Hypothalamus (tissue), 51 donors: ENCODE measurements at regions not wholly inside any gene's neighbourhood (a gene's known extent, or its start where the extent isn't known, plus 50 kb on each side); places are given as distances from the start of the nearest gene placed in this dataset.

Source experiments
- DNase-seq, 51 donors: peaks; one replicate each; lab custom pipeline; 2025; lab: John Stamatoyannopoulos, UW

DNA sequence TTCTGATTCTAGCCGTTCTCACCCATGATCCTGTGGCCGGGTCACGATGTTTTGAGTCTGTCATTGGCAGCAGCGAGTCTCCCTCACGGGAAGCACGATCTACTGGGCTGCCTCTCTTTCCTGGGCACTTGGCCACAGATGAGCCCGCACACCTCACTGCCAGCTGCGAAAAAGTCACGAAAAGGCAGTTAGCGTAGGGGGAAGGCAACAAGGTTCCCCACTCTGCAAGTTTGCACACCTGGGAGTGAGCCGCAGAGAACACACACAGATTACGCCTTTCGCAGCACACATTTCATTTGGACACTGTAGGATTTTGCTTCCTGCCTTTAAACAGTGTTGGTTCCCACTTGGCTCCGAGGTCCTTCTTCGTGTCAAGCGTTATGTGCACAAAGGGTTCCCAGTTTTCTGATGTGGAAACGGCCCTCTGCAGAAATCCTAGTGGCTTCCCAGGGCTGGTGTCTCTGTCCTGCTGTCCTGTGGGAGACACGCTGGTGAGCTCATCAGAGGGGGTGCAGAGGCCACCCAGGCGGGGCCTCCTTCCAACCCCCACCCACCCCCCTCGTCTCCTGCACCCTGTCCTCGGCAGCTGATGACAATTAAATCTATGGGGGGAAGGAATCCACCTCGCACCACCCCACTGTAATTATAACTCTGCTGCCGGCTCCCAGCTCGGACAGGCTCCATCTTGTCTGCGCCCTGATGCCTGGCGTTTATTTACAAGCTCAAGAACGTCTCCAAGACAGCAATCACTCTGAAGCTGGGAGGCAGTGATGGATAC, 157.3 kb upstream of the SALL3 start:
- DNase-seq = no peak

DNA sequence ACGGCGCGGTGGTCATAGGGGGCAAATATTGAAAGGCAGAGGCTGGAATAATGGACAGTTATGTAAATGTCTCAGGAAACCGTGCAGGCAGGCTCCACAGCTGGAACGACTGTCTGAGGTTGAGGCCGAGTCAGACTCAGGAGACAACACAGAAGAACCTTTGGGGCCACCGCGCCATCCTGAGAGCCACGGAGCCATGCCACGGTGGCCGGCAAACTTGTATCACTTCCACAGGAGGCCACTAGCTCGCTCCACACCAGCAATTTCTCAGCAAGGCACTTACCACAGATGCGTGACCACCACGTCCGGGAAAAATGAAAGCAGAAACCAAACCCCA, 156.7 kb upstream of the SALL3 start:
- no peak for DNase-seq

DNA sequence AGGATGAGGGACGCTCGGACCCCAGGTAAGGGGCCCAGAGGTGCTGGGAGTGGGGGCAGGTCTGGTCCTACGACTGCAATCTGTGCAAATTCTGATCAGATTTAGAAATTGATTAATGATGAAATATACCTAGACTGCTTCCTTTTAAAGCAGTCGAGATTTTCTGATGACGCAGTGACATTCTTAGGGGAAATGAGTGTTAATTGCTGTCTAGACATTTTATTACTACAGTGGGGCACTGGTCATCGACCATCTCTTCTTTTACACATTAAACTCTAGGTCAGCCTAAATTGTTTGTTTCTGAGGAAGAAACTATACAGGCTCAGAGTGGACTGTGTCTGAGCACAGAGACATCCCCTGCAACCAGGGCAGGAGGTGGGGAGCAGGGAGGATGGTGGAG, 154.4 kb upstream of the SALL3 start:
- no peak for DNase-seq

DNA sequence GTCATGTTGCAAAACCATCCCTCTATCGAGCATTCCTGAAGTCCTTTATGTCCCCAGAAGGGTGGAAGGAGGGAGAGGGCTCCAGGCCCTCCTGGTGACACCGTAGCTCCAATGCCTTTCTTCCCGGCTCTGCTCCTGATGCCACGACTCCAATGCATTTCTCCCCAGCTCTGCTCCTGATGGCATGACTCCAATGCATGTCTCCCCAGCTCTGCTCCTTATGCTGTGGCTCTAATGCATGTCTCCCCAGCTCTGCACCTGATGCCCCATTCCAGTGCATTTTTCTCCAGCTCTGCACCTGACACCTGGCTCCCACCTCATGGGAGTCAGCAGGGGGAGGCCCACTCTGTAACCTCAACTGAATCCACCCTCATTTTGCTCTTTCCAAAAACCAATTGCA, 153.0 kb upstream of the SALL3 start:
- no peak for DNase-seq

DNA sequence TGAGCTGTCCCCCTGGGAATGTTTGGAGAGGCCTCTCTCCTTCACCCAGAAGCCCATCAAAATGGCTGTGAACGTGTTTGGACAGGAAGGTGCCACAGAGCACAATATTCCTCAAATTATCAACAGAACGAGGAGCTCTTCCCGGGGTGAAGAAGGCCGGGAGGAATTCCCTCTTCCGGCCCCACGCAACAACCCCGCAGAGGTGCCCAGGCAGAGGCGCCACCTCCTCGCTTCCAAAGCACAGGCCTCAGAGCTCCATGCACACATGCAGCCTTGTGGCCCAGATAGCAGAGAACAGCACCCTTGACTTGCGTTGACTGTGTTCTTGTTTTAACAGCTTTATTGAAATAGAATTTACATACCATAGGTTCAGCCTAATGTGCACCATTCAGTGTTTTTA, 152.5 kb upstream of the SALL3 start:
- no peak for DNase-seq

DNA sequence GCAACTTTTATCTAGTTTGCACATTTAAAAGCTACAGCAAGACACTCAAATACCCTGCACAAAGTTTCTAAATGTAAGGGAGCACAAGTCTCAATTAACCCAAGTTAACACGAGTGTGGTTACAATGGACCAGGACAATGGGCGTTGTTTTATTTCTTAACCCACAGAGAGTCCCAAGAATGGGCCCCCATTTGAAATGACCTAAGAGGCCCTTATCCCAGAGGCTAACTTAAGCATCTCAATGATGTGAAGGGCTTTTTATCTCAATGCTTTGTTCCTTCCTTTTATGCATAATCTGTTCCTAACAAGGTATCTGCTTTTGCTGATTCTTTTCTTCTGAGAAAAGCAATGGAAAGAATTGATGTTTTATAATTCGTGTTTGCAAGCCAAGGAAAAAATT, 151.5 kb upstream of the SALL3 start:
- no peak for DNase-seq

DNA sequence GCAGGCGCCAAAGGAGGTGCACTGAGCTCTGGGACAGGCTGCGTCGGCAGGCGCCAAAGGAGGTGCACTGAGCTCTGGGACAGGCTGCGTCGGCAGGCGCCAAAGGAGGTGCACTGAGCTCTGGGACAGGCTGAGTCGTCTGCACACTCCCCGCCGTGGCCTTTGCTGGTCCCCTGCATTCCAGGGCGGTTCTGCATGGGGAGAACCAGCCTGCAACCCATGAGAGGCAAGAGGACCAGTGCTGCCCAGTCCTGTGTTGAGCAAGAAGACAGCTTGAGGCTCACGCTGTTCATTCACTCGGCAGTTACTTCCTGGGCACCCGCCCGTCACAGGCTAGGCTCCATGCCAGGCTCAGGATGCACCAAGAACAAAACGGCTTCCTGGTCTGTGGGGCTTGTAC, 150.6 kb upstream of the SALL3 start:
- peak in 2 of 51 donors; percentile 7 to 16 for DNase-seq

DNA sequence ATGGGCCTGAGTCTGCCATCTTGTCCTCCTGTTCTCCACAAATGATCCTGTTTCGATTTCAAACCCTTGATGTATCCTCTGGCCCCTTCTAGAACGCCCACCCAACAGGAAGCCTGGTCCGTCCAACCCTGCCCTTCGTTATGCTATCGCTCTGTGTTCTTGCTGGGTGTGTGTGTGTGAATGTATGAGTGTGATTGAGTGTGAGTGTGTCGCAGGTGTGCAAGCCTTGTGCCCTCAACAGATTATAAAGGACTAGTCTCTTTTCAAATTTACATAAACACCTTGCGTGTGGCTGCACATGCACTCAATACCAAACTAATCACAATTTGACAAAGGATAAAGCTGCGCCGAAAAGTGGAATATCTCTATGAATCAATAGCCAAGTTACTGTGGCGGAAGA, 149.5 kb upstream of the SALL3 start:
- no peak for DNase-seq

DNA sequence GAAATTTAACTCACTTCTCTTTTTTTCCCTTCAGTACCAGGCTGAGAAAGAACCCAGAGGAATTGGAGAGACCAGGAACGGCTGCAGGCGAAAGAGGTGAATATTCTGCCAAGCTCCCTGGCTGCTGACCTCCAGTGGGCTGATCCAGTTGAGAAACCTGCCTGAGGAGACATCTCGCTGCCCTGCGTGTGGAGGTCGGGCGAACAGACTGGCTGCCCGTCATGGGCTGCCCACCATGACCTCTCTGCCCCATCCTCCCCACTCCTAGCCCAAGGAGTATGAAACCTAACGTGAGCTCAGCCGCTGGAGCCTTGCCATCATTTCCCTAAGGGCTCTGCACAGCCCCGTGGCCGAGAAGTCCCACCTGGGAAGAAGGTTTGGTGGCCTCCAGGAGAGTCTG, 148.8 kb upstream of the SALL3 start:
- no peak for DNase-seq

DNA sequence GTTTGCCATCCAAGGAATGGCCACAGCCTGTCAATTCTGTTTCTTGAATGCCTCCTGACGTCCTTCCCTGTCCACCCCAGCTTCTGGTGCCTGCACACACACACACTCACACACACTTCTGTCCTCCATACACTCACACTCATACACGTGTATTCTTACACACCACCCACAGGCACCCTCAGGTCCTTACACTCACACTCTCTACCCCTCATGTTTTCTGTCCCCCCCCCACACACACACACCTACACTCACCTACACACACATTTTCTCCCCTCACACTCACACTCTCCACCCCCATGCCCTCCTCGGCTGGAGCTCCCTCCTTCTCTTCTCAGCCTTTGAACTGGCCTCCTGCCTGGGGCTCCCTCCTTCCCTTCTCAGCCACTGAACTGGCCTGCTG, 148.0 kb upstream of the SALL3 start:
- DNase-seq = no peak

DNA sequence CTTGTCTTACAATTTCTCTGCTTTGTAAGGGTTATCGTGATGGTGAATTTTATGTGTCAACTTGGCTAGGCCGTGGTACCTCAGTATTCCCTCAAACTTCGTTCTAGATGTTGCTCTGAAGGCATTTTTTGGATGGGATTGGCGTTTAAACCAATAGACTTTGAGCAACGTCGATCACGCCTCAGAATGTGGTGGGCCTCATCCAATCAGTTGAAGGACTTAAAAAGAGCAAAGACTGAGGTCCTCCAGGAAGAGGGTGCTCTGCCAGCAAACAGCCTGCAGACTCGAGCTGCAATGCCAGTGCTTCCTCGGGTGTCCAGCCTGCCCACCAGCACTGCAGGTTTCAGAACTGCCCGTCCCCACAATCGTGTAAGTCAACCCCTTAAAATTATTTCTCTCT, 145.8 kb upstream of the SALL3 start:
- no peak for DNase-seq

DNA sequence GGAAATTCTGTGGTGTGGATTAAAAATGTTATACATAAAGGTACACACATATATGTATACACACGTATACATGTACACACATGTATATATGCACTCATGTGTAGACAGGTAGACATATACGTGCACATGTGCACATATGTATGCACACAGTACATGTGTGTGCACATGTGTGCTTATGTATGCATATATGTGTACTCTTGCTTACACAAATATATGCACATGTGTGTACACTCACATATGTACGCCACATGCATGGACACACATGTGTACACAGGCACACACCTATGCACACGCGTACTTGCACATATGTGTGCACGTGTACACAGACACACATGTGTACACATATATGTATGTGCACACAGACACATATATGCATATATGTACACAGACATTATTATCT, 142.8 kb upstream of the SALL3 start:
- DNase-seq = no peak

DNA sequence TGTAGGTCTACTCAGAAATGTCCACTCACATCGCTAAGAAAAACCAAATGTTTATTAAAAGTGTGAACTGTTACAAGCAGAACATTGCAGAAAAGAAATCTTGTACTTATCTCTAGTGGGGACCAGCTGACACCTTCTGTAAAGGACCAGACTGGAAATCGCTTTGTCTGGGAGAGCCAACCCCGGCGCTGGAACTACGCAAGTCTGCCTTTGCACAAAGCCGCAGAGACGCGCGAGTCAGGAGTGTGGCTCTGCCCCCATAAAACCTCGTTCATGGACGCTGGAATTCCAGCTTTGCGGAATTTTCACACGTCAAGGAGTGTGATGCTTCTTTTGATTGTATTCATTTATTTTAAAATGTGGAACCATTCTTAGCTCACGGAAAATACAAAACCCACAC, 141.9 kb upstream of the SALL3 start:
- DNase-seq = no peak

DNA sequence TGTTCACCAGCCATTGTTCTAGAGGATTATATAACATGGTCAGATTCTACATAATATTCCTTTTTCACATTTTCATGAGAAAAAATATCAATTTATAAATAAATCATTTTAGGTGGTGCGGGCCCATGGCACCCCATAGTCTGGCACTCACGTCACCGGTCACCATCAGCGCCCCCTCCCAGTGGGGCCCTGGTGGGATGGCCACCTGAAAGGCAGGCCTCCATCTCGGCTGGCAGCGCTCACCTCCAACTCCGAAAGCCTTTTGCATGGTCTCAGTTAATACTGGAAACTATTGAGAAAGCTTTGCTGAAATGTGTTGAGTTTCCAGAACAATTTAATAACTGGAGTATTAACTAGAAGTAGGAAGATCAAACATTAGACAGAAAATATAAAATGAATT, 141.4 kb upstream of the SALL3 start:
- no peak for DNase-seq

DNA sequence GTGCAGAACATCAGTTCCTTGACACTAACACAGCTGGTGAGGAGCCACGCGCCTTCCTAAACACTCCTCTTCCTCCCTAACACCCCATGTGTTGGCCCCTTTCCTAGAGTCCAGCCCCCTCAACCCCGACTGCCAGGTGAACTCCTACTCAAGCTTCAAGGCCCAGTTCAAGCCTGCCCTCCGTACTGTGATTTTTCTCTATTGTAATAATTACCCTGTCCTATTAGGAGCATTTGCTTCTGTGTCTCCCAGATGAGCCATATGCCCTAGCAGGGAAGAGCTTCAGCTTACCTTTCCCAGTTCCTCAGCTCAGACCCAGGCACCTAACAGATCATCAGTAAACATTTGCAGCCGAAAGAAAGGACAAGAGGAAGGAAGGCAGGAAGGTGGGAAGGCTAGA, 130.6 kb upstream of the SALL3 start:
- no peak for DNase-seq

DNA sequence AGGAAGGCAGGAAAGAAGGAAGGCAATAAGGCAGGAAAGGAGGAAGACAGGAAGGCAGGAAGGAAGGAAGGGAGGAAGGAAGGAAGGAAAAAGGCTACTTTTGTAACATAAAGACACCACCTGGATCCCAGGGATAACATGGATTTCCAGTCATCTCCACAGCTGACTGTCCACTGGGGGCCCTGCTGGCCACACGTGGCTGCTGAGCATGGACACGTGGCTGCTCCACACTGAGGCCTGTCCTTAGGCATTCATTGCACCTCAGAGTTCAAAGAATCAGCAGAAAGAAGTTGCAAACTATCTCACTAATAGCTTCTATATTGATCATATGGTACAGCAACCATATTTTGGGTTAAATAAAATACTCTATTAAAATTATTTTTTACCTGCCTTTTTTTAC, 130.2 kb upstream of the SALL3 start:
- DNase-seq = no peak

DNA sequence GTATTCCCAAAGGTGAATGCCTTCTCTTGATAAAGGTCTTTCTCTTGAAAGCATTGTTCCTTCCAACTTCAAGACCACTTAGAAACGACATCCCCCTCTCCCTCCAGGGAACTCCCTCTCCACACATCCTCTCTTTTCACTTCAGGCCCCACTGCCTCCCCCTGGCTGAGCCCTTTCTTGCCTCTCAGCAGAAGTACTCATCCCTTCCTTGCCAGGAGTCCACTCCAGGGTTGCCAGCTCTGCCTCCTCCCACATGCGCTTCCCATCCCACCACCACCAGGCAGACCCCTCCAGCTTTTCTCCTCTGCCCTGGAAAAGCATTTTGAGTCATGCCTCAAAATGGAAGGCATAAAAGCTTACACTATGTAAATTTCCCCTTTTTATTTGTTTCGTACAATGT, 126.3 kb upstream of the SALL3 start:
- no peak for DNase-seq

DNA sequence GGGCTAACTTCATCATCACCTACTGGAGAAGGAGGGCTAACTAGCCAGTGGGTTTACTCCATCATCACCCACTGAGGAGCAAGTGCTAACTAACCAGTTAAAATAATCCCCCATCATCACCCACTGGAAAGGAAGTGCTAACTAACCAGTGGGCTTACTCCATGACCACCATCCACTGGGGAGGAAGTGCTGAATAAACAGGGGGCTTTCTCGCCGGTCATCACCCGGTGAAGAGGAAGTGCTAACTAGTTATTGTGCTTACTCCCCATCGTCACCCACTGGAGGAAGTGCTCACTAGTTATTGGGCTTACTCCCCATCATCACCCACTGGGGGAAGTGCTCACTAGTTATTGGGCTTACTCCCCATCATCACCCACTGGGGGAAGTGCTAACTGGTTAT, 124.4 kb upstream of the SALL3 start:
- DNase-seq = no peak

DNA sequence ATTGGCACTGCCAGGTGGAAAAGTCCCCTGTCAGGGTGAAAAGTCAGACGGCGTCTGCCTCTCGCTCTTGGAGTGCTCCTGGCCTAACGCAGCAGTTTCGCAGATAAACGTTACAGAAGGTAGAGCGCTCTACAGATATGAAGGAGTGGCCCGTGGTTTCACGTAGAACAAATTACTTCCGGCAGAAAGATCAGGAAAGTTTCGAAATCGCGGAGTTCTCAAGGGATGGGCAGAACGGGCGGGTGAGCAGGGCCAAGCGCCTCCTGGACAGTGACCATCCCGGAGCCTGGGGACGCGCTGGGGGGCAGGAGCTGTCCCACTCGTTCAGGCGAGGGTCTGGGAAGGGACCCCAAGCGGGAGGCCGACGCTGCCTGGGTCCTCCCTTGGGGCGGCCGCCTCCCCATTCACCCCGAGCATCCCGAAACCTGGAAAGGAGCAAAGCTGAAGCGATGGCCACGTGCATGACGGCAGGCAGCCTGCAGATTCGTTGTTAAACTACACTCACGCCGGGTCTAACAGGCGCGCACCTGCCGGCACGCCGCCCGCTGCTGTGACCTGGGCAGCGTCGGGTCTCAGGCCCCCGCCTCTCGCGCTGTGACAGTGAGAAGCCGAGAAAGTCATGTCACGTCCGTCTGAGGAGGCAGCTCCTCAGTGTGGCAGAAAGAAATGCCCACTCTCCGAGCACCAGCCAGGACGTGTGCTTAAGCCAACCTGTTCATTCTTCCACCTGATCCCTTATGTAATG, 122.9 kb upstream of the SALL3 start:
- no peak for DNase-seq

DNA sequence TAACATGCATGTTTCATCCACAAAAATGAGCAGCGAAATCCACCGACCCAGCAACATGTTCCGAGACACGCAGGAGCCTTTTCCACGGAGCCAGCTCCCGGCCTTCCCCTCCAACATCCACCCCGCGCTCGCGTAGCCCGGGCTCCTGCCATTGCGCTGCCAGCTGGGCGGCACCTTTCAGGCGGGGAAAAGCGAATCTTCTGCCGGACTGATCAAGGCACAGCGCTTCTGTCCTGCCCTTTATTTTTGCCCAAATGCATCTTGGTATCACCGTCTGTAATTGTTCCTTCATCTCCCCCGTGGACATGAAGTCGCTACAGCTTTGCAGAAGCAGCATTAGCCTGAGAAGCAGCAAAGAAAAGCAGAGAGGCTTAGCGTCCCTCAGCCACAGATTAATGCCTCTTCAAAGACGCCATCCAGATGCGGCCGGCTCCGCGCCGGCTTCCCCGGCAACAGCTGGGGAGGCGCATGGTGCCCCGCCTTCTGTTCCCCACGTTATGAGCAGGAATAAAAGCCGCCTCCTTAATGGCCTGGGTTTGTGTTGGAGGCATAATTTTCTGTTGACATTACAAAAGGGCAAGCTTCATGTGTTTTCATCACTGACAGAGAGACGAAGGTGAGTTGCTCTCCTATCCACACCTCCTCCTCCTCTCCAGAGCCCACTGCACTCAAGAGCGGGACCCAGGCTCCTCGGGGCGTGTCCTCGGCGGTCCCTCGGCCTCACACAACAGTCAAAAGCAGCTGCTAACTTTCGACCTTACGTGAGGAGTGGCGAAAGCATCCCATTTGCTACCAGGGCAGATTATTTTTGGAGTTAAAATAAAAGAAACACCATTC, 122.1 kb upstream of the SALL3 start:
- no peak for DNase-seq

DNA sequence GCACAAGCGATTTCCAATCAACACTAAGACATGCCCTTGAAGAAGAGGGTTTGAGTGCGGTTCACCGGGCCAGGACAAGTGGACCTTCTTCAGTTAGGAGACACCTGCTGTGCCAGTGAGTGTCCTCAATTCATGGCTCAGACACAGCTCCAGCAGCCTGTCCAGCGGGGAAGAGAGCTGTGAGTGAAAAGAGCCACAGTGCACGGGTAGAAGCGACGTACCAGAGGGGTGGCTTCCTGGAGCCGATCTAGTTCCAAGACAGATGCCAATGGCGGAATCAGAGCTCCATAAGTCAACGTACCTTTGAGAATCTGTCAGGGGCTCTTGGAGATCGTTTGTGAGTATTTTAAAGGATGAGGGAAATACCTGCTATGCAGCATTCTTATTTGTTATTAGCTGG, 119.9 kb upstream of the SALL3 start:
- DNase-seq = no peak

DNA sequence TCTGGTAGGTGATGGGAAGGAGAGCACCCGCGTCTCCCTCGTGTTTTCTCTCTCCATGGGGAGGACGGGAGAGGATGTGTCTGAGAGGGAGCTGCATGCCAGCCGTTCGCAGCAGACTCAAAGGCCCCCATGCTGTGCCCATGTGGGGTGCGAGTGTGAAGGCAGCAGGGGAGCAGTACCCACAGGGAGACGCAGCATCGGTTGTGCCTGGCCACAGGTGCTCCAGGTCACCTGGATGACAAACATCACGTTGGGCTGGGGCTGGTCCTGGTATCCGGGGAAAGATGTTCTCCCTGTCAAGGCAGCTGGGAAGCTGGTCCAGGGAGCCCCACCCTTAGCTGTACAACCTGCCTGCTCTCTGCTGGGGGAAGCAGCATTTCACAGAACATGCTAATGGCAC, 119.5 kb upstream of the SALL3 start:
- DNase-seq = no peak
